SK-N-SH (cell line): ENCODE measurements at regions not wholly inside any gene's neighbourhood (a gene's known extent, or its start where the extent isn't known, plus 50 kb on each side); places are given as distances from the start of the nearest gene placed in this dataset.

Source experiments
- CTCF ChIA-PET: fragments of 300-600, 350-600 bp; formaldehyde crosslinking; extraction: SDS; loops from one replicate; lab custom pipeline; 2021; lab: Yijun Ruan, JAX
- POLR2A ChIA-PET: fragments of 350-600 bp; sonication (Branson Sonifier 250); formaldehyde crosslinking; extraction: SDS; loops from one replicate; lab custom pipeline; 2020; ENCODE audit warnings: antibody characterized with exemption, inconsistent platforms; lab: Yijun Ruan, JAX
- DNase-seq: peaks from one replicate; pipeline ENCODE4 v3.0.0; 2012
- H2AFZ ChIP-seq: fragments of 200-600 bp; sonication (generic); 2 replicates; pipeline ENCODE4 v1.8.1; 2016; ENCODE audit warnings: antibody characterized with exemption, mild to moderate bottlenecking, low read depth
- H3F3A ChIP-seq: fragments of 200-600 bp; sonication (generic); replicated peaks from 2 replicates; pipeline ENCODE3; 2016; ENCODE audit warnings: antibody characterized with exemption, mild to moderate bottlenecking; ENCODE audit not compliant: insufficient read depth
- H3K27ac ChIP-seq, 2 experiments: fragments of 200-500 bp in 1 of 2; fragments of 200-600 bp in 1 of 2; sonication (Bioruptor generic) in 1 of 2; sonication (generic), shearing (Covaris generic) in 1 of 2; 2 replicates each; pipeline versions ENCODE4 v1.5.1 to v1.6.1; 2014 to 2016; ENCODE audit warnings: low read depth in 2 of 2, inconsistent platforms in 1 of 2, low read length in 1 of 2, mild to moderate bottlenecking in 1 of 2, mixed read lengths in 1 of 2
- H3K27me3 ChIP-seq: fragments of 200-600 bp; sonication (generic), shearing (Covaris generic); 2 replicates; pipeline ENCODE4 v1.6.1; 2016; ENCODE audit warnings: mixed run types; ENCODE audit not compliant: insufficient read depth
- H3K36me3 ChIP-seq, 2 experiments: fragments of 200-500 bp in 1 of 2; fragments of 200-600 bp in 1 of 2; sonication (Bioruptor generic) in 1 of 2; sonication (generic) in 1 of 2; replicated peaks in 1 of 2; 2 replicates each; pipeline versions ENCODE3 to v1.5.1; 2014 to 2016; ENCODE audit warnings: low read length in 1 of 2, mild to moderate bottlenecking in 1 of 2; ENCODE audit not compliant: insufficient read depth in 2 of 2, control insufficient read depth in 1 of 2
- H3K4me1 ChIP-seq, 2 experiments: fragments of 200-500 bp in 1 of 2; fragments of 200-600 bp in 1 of 2; sonication (Bioruptor generic) in 1 of 2; sonication (generic), shearing (Covaris generic) in 1 of 2; 2 replicates each; pipeline versions ENCODE4 v1.5.1 to v1.6.1; 2014 to 2016; ENCODE audit warnings: low read depth in 1 of 2, low read length in 1 of 2, mixed run types in 1 of 2; ENCODE audit not compliant: insufficient read depth in 2 of 2, control insufficient read depth in 1 of 2
- H3K4me2 ChIP-seq: fragments of 200-600 bp; sonication (generic), shearing (Covaris generic); 2 replicates; pipeline ENCODE4 v1.6.1; 2017; ENCODE audit warnings: mixed run types
- H3K4me3 ChIP-seq, 2 experiments: fragments of 200-500 bp in 1 of 2; fragments of 200-600 bp in 1 of 2; sonication (Bioruptor generic) in 1 of 2; sonication (generic), shearing (Covaris generic) in 1 of 2; 2 replicates each; pipeline versions ENCODE4 v1.5.1 to v1.8.1; 2014 to 2016; ENCODE audit warnings: low read depth in 2 of 2, inconsistent platforms in 1 of 2, low read length in 1 of 2, mild to moderate bottlenecking in 1 of 2, mixed read lengths in 1 of 2, moderate library complexity in 1 of 2
- H3K79me2 ChIP-seq: fragments of 200-600 bp; sonication (generic); 2 replicates; pipeline ENCODE4 v1.8.1; 2017; ENCODE audit warnings: mild to moderate bottlenecking; ENCODE audit not compliant: insufficient read depth
- H3K9ac ChIP-seq: fragments of 200-600 bp; sonication (generic); 2 replicates; pipeline ENCODE4 v1.6.1; 2017; ENCODE audit warnings: mixed run types
- H3K9me2 ChIP-seq: fragments of 200-600 bp; sonication (generic); 2 replicates; pipeline ENCODE4 v1.6.1; 2017; ENCODE audit warnings: mixed run types
- H3K9me3 ChIP-seq: fragments of 200-600 bp; sonication (generic); 2 replicates; pipeline ENCODE4 v1.6.1; 2017; ENCODE audit warnings: mixed run types, mild to moderate bottlenecking, moderate library complexity
- H4K20me1 ChIP-seq: fragments of 200-600 bp; sonication (generic); 2 replicates; pipeline ENCODE4 v1.6.1; 2017; ENCODE audit warnings: mild to moderate bottlenecking, mixed run types; ENCODE audit not compliant: insufficient read depth
- EP300 ChIP-seq, 2 experiments: IDR thresholded peaks; 2 replicates each; pipeline versions ENCODE4 v1.4.0 to v1.6.1; 2012; ENCODE audit warnings: borderline replicate concordance in 1 of 2, low read depth in 1 of 2, low read length in 1 of 2
- EZH2phosphoT487 ChIP-seq: fragments of 200-600 bp; sonication (generic); IDR thresholded peaks from 2 replicates; pipeline ENCODE4 v1.6.1; 2017; ENCODE audit warnings: low read depth, mixed run types, mild to moderate bottlenecking, antibody characterized with exemption, moderate library complexity, borderline replicate concordance
- FOSL2 ChIP-seq: IDR thresholded peaks from 2 replicates; pipeline ENCODE4 v1.4.0; 2012; ENCODE audit warnings: low read depth, mild to moderate bottlenecking, moderate library complexity, borderline replicate concordance
- FOXJ3 ChIP-seq: sonication (generic); formaldehyde crosslinking; IDR thresholded peaks from 2 replicates; pipeline ENCODE4 v1.5.1; 2020; ENCODE audit warnings: mild to moderate bottlenecking, missing genetic modification reagents
- FOXM1 ChIP-seq: IDR thresholded peaks from 2 replicates; pipeline ENCODE4 v1.4.0; 2012; ENCODE audit warnings: low read depth, mild to moderate bottlenecking
- JUND ChIP-seq: IDR thresholded peaks from 2 replicates; pipeline ENCODE4 v1.4.0; 2012
- MEF2A ChIP-seq: IDR thresholded peaks from 2 replicates; pipeline ENCODE4 v1.4.0; 2012; ENCODE audit warnings: low read depth, borderline replicate concordance
- MXI1 ChIP-seq: IDR thresholded peaks from 2 replicates; pipeline ENCODE4 v1.6.1; 2012; ENCODE audit warnings: mild to moderate bottlenecking, low read depth, low read length, improper control_type of control experiment
- NFIC ChIP-seq: IDR thresholded peaks from 2 replicates; pipeline ENCODE4 v1.4.0; 2012; ENCODE audit warnings: borderline replicate concordance
- NRF1 ChIP-seq: IDR thresholded peaks from 2 replicates; pipeline ENCODE4 v1.6.1; 2012; ENCODE audit warnings: low read depth, mild to moderate bottlenecking, low read length
- PBX3 ChIP-seq: IDR thresholded peaks from 2 replicates; pipeline ENCODE4; 2012
- RAD21 ChIP-seq: IDR thresholded peaks from 2 replicates; pipeline ENCODE4 v1.6.1; 2012; ENCODE audit warnings: mild to moderate bottlenecking, low read length
- TAF1 ChIP-seq: IDR thresholded peaks from 2 replicates; pipeline ENCODE4 v1.6.1; 2012; ENCODE audit warnings: low read depth, mild to moderate bottlenecking, low read length, moderate library complexity, borderline replicate concordance
- TEAD4 ChIP-seq: IDR thresholded peaks from 2 replicates; pipeline ENCODE4 v1.4.0; 2012; ENCODE audit warnings: mild to moderate bottlenecking, borderline replicate concordance; ENCODE audit not compliant: insufficient read depth
- USF2 ChIP-seq: fragments of 150-350 bp; IDR thresholded peaks from 2 replicates; pipeline ENCODE4 v1.6.1; 2017; ENCODE audit warnings: antibody characterized with exemption, low read length, low read depth, borderline replicate concordance
- YY1 ChIP-seq: IDR thresholded peaks from 2 replicates; pipeline ENCODE4 v1.4.0; 2012; ENCODE audit warnings: low read depth, mild to moderate bottlenecking
- ZBTB33 ChIP-seq: IDR thresholded peaks from 2 replicates; pipeline ENCODE4 v1.4.0; 2012; ENCODE audit warnings: low read depth, borderline replicate concordance
- WGBS: methylation state at CpG from one replicate; pipeline ENCODE4 v1.1.6; 2017; ENCODE audit warnings: low lambda C conversion rate; 5-methylcytosine and 5-hydroxymethylcytosine counted together

- Histone ChIP-seq H3K9ac (no peak overlapping the region), H3K4me3 (no peak overlapping the region), H3F3A (no peaks in the 10 kb centered on the region), H3K4me1 (no peaks in the 10 kb centered on the region)
- no peak for DNase-seq
- TF ChIP-seq NFIC (no peak), EP300 (IDR thresholded peaks at IDR 0.05; ENCODE audit: borderline replicate concordance in 1 of 2, low read depth in 1 of 2, low read length in 1 of 2) (no peak), TAF1 (no peak), MXI1 (no peak), MEF2A (no peak), FOXM1 (no peak), NRF1 (no peak), YY1 (no peak), TEAD4 (no peak), FOXJ3 (CRISPR knock-in tag) (no peak), EZH2phosphoT487 (no peak), JUND (no peak), PBX3 (no peak), RAD21 (no peak), USF2 (no peak), FOSL2 (no peak), ZBTB33 (no peak)
- TF ChIP-seq, all 33 proteins: peak for 0
- 31% methylated on average over 11 of the region's 11 CpGs for WGBS
- ChIA-PET CTCF (interaction anchor here (1.1 kb wide), 1 partner anchor 133 kb away, joined by 3 read pairs; no protein-coding TSS in a partner anchor), POLR2A (no interaction called here)
- no peaks in the 10 kb centered on the region for H3K36me3 ChIP-seq
- H2AFZ ChIP-seq = no peak overlapping the region
- no peaks in the 10 kb centered on the region for H3K9me2 ChIP-seq
- peaks cover 7% of the 10 kb centered on the region; the same call in 1 of the 2 replicates for H3K9me3 ChIP-seq
- H3K79me2 ChIP-seq = no peaks in the 10 kb centered on the region
- no peak overlapping the region for H3K4me2 ChIP-seq
- no peaks in the 10 kb centered on the region for H4K20me1 ChIP-seq
- no peak overlapping the region for H3K27ac ChIP-seq
- no peaks in the 10 kb centered on the region for H3K27me3 ChIP-seq
These were observed 267.7 kb downstream of the ACTR3B start for GRCh38 chr7:153027210-153027609.
